ENCODE measurements at regions not wholly inside any gene's neighbourhood (a gene's known extent, or its start where the extent isn't known, plus 50 kb on each side); places are given as distances from the start of the nearest gene placed in this dataset.

- H3K27ac ChIP-seq (ENCODE audit: low read depth in 2 of 2, low read length in 2 of 2) = peak overlapping the region; percentile 82 to 83
- no peak overlapping the region for H3K4me3 ChIP-seq (ENCODE audit: low read length in 2 of 2)
- no peaks in the 10 kb centered on the region for H3K9me3 ChIP-seq (ENCODE audit: control insufficient read depth in 2 of 2, low read length in 2 of 2)
- H3K9ac ChIP-seq (ENCODE audit: low read depth in 1 of 2, low read length in 2 of 2) = peak overlapping the region; percentile 42 to 50
- no peaks in the 10 kb centered on the region for H3K36me3 ChIP-seq (ENCODE audit: control insufficient read depth in 2 of 2, insufficient read depth in 2 of 2, low read length in 2 of 2)
- peaks cover 26 to 31% of the 10 kb centered on the region in 2 donors for H3K4me1 ChIP-seq (ENCODE audit: control insufficient read depth in 2 of 2, insufficient read depth in 2 of 2, low read length in 2 of 2)
- no peaks in the 10 kb centered on the region for H3K27me3 ChIP-seq (ENCODE audit: control insufficient read depth in 2 of 2, insufficient read depth in 2 of 2, low read length in 2 of 2)
Observed at GRCh38 chr1:234543442-234544086, 64.6 kb upstream of the TARBP1 start.

GRCh38 chr1:234542211-234542850 lies 63.4 kb upstream of the TARBP1 start:
- Histone ChIP-seq H3K9ac (ENCODE audit: low read depth in 1 of 2, low read length in 2 of 2) (no peak overlapping the region), H3K9me3 (ENCODE audit: control insufficient read depth in 2 of 2, low read length in 2 of 2) (no peaks in the 10 kb centered on the region), H3K36me3 (ENCODE audit: control insufficient read depth in 2 of 2, insufficient read depth in 2 of 2, low read length in 2 of 2) (no peaks in the 10 kb centered on the region), H3K27me3 (ENCODE audit: control insufficient read depth in 2 of 2, insufficient read depth in 2 of 2, low read length in 2 of 2) (no peaks in the 10 kb centered on the region), H3K4me3 (ENCODE audit: low read length in 2 of 2) (no peak overlapping the region), H3K4me1 (ENCODE audit: control insufficient read depth in 2 of 2, insufficient read depth in 2 of 2, low read length in 2 of 2) (peaks cover 30 to 42% of the 10 kb centered on the region in 2 donors), H3K27ac (ENCODE audit: low read depth in 2 of 2, low read length in 2 of 2) (peak overlapping the region in 1 of 2 donors; percentile 33)

GRCh38 chr1:234541286-234541975 lies 62.5 kb upstream of the TARBP1 start:
- Histone ChIP-seq H3K27ac (ENCODE audit: low read depth in 2 of 2, low read length in 2 of 2) (no peak overlapping the region), H3K4me1 (ENCODE audit: control insufficient read depth in 2 of 2, insufficient read depth in 2 of 2, low read length in 2 of 2) (peaks cover 37 to 46% of the 10 kb centered on the region in 2 donors), H3K27me3 (ENCODE audit: control insufficient read depth in 2 of 2, insufficient read depth in 2 of 2, low read length in 2 of 2) (no peaks in the 10 kb centered on the region), H3K9me3 (ENCODE audit: control insufficient read depth in 2 of 2, low read length in 2 of 2) (no peaks in the 10 kb centered on the region), H3K9ac (ENCODE audit: low read depth in 1 of 2, low read length in 2 of 2) (no peak overlapping the region), H3K4me3 (ENCODE audit: low read length in 2 of 2) (no peak overlapping the region), H3K36me3 (ENCODE audit: control insufficient read depth in 2 of 2, insufficient read depth in 2 of 2, low read length in 2 of 2) (no peaks in the 10 kb centered on the region)

- H3K4me3 ChIP-seq (ENCODE audit: low read length in 2 of 2) = no peak overlapping the region
- H3K9me3 ChIP-seq (ENCODE audit: control insufficient read depth in 2 of 2, low read length in 2 of 2) = no peaks in the 10 kb centered on the region
- H3K9ac ChIP-seq (ENCODE audit: low read depth in 1 of 2, low read length in 2 of 2) = no peak overlapping the region
- no peak overlapping the region for H3K27ac ChIP-seq (ENCODE audit: low read depth in 2 of 2, low read length in 2 of 2)
- H3K27me3 ChIP-seq (ENCODE audit: control insufficient read depth in 2 of 2, insufficient read depth in 2 of 2, low read length in 2 of 2) = no peaks in the 10 kb centered on the region
- no peaks in the 10 kb centered on the region for H3K36me3 ChIP-seq (ENCODE audit: control insufficient read depth in 2 of 2, insufficient read depth in 2 of 2, low read length in 2 of 2)
- peaks cover 37 to 50% of the 10 kb centered on the region in 2 donors for H3K4me1 ChIP-seq (ENCODE audit: control insufficient read depth in 2 of 2, insufficient read depth in 2 of 2, low read length in 2 of 2)
Observed at GRCh38 chr1:234540404-234540762, 61.4 kb upstream of the TARBP1 start.

GRCh38 chr1:234539666-234540403 lies 60.9 kb upstream of the TARBP1 start:
- H3K36me3 ChIP-seq (ENCODE audit: control insufficient read depth in 2 of 2, insufficient read depth in 2 of 2, low read length in 2 of 2) = no peaks in the 10 kb centered on the region
- no peak overlapping the region for H3K9ac ChIP-seq (ENCODE audit: low read depth in 1 of 2, low read length in 2 of 2)
- no peaks in the 10 kb centered on the region for H3K9me3 ChIP-seq (ENCODE audit: control insufficient read depth in 2 of 2, low read length in 2 of 2)
- no peaks in the 10 kb centered on the region for H3K27me3 ChIP-seq (ENCODE audit: control insufficient read depth in 2 of 2, insufficient read depth in 2 of 2, low read length in 2 of 2)
- peaks cover 35 to 50% of the 10 kb centered on the region in 2 donors for H3K4me1 ChIP-seq (ENCODE audit: control insufficient read depth in 2 of 2, insufficient read depth in 2 of 2, low read length in 2 of 2)
- H3K4me3 ChIP-seq (ENCODE audit: low read length in 2 of 2) = no peak overlapping the region
- H3K27ac ChIP-seq (ENCODE audit: low read depth in 2 of 2, low read length in 2 of 2) = peak overlapping the region in 1 of 2 donors; percentile 91

- Histone ChIP-seq H3K9ac (ENCODE audit: low read depth in 1 of 2, low read length in 2 of 2) (peak overlapping the region in 1 of 2 donors; percentile 49), H3K36me3 (ENCODE audit: control insufficient read depth in 2 of 2, insufficient read depth in 2 of 2, low read length in 2 of 2) (no peaks in the 10 kb centered on the region), H3K27ac (ENCODE audit: low read depth in 2 of 2, low read length in 2 of 2) (peak overlapping the region; percentile 57 to 91), H3K4me3 (ENCODE audit: low read length in 2 of 2) (no peak overlapping the region), H3K27me3 (ENCODE audit: control insufficient read depth in 2 of 2, insufficient read depth in 2 of 2, low read length in 2 of 2) (no peaks in the 10 kb centered on the region), H3K9me3 (ENCODE audit: control insufficient read depth in 2 of 2, low read length in 2 of 2) (no peaks in the 10 kb centered on the region), H3K4me1 (ENCODE audit: control insufficient read depth in 2 of 2, insufficient read depth in 2 of 2, low read length in 2 of 2) (peaks cover 38 to 50% of the 10 kb centered on the region in 2 donors)
Observed at GRCh38 chr1:234538930-234539649, 60.1 kb upstream of the TARBP1 start.

GRCh38 chr1:234538062-234538731 lies 59.2 kb upstream of the TARBP1 start:
- Histone ChIP-seq H3K9ac (ENCODE audit: low read depth in 1 of 2, low read length in 2 of 2) (peak overlapping the region; percentile 3 to 49), H3K9me3 (ENCODE audit: control insufficient read depth in 2 of 2, low read length in 2 of 2) (no peaks in the 10 kb centered on the region), H3K27me3 (ENCODE audit: control insufficient read depth in 2 of 2, insufficient read depth in 2 of 2, low read length in 2 of 2) (no peaks in the 10 kb centered on the region), H3K36me3 (ENCODE audit: control insufficient read depth in 2 of 2, insufficient read depth in 2 of 2, low read length in 2 of 2) (no peaks in the 10 kb centered on the region), H3K4me1 (ENCODE audit: control insufficient read depth in 2 of 2, insufficient read depth in 2 of 2, low read length in 2 of 2) (peaks cover 38 to 48% of the 10 kb centered on the region in 2 donors), H3K27ac (ENCODE audit: low read depth in 2 of 2, low read length in 2 of 2) (peak overlapping the region; percentile 57 to 91), H3K4me3 (ENCODE audit: low read length in 2 of 2) (peak overlapping the region in 1 of 2 donors; percentile 8)

GRCh38 chr1:234537236-234537635 lies 58.3 kb upstream of the TARBP1 start:
- peak overlapping the region in 1 of 2 donors; percentile 9 for H3K9ac ChIP-seq (ENCODE audit: low read depth in 1 of 2, low read length in 2 of 2)

GRCh38 chr1:234536741-234537140 lies 57.8 kb upstream of the TARBP1 start:
- H3K27ac ChIP-seq (ENCODE audit: low read depth in 2 of 2, low read length in 2 of 2) = peak overlapping the region; percentile 90 to 91
- no peak overlapping the region for H3K4me3 ChIP-seq (ENCODE audit: low read length in 2 of 2)
- no peaks in the 10 kb centered on the region for H3K27me3 ChIP-seq (ENCODE audit: control insufficient read depth in 2 of 2, insufficient read depth in 2 of 2, low read length in 2 of 2)
- H3K9ac ChIP-seq (ENCODE audit: low read depth in 1 of 2, low read length in 2 of 2) = peak overlapping the region in 1 of 2 donors; percentile 9
- H3K36me3 ChIP-seq (ENCODE audit: control insufficient read depth in 2 of 2, insufficient read depth in 2 of 2, low read length in 2 of 2) = no peaks in the 10 kb centered on the region
- H3K4me1 ChIP-seq (ENCODE audit: control insufficient read depth in 2 of 2, insufficient read depth in 2 of 2, low read length in 2 of 2) = peaks cover 52 to 63% of the 10 kb centered on the region in 2 donors
- no peaks in the 10 kb centered on the region for H3K9me3 ChIP-seq (ENCODE audit: control insufficient read depth in 2 of 2, low read length in 2 of 2)

More at GRCh38 chr1:234537236-234537635, 58.3 kb upstream of the TARBP1 start:
- Histone ChIP-seq H3K27me3 (ENCODE audit: control insufficient read depth in 2 of 2, insufficient read depth in 2 of 2, low read length in 2 of 2) (no peaks in the 10 kb centered on the region), H3K4me3 (ENCODE audit: low read length in 2 of 2) (no peak overlapping the region), H3K36me3 (ENCODE audit: control insufficient read depth in 2 of 2, insufficient read depth in 2 of 2, low read length in 2 of 2) (no peaks in the 10 kb centered on the region), H3K27ac (ENCODE audit: low read depth in 2 of 2, low read length in 2 of 2) (peak overlapping the region; percentile 90 to 91), H3K9me3 (ENCODE audit: control insufficient read depth in 2 of 2, low read length in 2 of 2) (no peaks in the 10 kb centered on the region), H3K4me1 (ENCODE audit: control insufficient read depth in 2 of 2, insufficient read depth in 2 of 2, low read length in 2 of 2) (peaks cover 47 to 58% of the 10 kb centered on the region in 2 donors)
